ENCODE measurements at regions not wholly inside any gene's neighbourhood (a gene's known extent, or its start where the extent isn't known, plus 50 kb on each side); places are given as distances from the start of the nearest gene placed in this dataset.

DNA sequence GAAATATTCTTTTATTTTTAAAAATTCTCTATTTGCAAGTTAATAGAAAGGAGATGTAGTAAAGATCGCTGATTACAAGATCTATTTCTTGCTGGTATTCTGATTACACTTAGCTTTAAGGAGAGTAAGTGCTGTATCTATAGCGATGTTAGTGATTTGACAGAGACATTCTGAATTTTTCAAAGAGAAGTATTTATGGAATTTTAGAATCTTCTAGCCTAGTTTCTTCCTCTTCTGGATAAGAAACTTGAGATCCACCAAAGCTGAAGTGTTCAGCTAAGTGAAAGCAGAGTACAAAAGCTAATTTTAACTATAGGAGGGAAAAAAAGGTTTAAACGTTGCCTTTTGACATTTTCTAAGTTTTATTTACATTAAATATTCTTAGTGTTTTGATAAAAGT, 72.1 kb upstream of the RARB start:
- no peaks in the 10 kb centered on the region for H4K20me1 ChIP-seq (ENCODE audit: insufficient read depth, low read length)
- H3K4me1 ChIP-seq (ENCODE audit: low read length), result no peaks in the 10 kb centered on the region
- no peaks in the 10 kb centered on the region for H3K9me2 ChIP-seq (replicated peaks; ENCODE audit: insufficient read depth, low read length)
- no peak overlapping the region for H2AFZ ChIP-seq (ENCODE audit: low read length)
- TF ChIP-seq, protein P1, sequence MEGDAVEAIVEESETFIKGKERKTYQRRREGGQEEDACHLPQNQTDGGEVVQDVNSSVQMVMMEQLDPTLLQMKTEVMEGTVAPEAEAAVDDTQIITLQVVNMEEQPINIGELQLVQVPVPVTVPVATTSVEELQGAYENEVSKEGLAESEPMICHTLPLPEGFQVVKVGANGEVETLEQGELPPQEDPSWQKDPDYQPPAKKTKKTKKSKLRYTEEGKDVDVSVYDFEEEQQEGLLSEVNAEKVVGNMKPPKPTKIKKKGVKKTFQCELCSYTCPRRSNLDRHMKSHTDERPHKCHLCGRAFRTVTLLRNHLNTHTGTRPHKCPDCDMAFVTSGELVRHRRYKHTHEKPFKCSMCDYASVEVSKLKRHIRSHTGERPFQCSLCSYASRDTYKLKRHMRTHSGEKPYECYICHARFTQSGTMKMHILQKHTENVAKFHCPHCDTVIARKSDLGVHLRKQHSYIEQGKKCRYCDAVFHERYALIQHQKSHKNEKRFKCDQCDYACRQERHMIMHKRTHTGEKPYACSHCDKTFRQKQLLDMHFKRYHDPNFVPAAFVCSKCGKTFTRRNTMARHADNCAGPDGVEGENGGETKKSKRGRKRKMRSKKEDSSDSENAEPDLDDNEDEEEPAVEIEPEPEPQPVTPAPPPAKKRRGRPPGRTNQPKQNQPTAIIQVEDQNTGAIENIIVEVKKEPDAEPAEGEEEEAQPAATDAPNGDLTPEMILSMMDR (IDR thresholded peaks at IDR 0.05; ENCODE audit: low read length), result no peak
- no peak for TF ChIP-seq EZH2phosphoT487 (IDR thresholded peaks at IDR 0.05; ENCODE audit: low read length)
- TF ChIP-seq EZH2 (optimal IDR thresholded peaks at IDR 0.05; ENCODE audit: low read depth, low read length), result no peak
- H3K9ac ChIP-seq (ENCODE audit: low read length), result no peak overlapping the region
- no peaks in the 10 kb centered on the region for H3F3A ChIP-seq (ENCODE audit: insufficient read depth, low read length)
- H3K4me2 ChIP-seq (ENCODE audit: low read depth, low read length), result no peak overlapping the region
- no peaks in the 10 kb centered on the region for H3K79me2 ChIP-seq (ENCODE audit: low read length)
- H3K4me3 ChIP-seq (ENCODE audit: low read length), result no peak overlapping the region
- DNase-seq, result no peak
- no peaks in the 10 kb centered on the region for H3K9me3 ChIP-seq (replicated peaks; ENCODE audit: insufficient read depth, low read length)
- H3K27me3 ChIP-seq (replicated peaks; ENCODE audit: insufficient read depth, low read length), result no peaks in the 10 kb centered on the region
- no peaks in the 10 kb centered on the region for H3K36me3 ChIP-seq (replicated peaks; ENCODE audit: insufficient read depth, low read length)
- H3K27ac ChIP-seq (ENCODE audit: low read length), result no peak overlapping the region

- Histone ChIP-seq H3K79me2 (ENCODE audit: low read length) (no peaks in the 10 kb centered on the region), H3F3A (ENCODE audit: insufficient read depth, low read length) (no peaks in the 10 kb centered on the region), H3K9me3 (replicated peaks; ENCODE audit: insufficient read depth, low read length) (no peaks in the 10 kb centered on the region), H3K4me2 (ENCODE audit: low read depth, low read length) (no peak overlapping the region), H3K4me1 (ENCODE audit: low read length) (no peaks in the 10 kb centered on the region), H3K9ac (ENCODE audit: low read length) (no peak overlapping the region), H3K27ac (ENCODE audit: low read length) (no peak overlapping the region), H3K9me2 (replicated peaks; ENCODE audit: insufficient read depth, low read length) (no peaks in the 10 kb centered on the region), H4K20me1 (ENCODE audit: insufficient read depth, low read length) (no peaks in the 10 kb centered on the region), H2AFZ (ENCODE audit: low read length) (no peak overlapping the region), H3K27me3 (replicated peaks; ENCODE audit: insufficient read depth, low read length) (no peaks in the 10 kb centered on the region), H3K36me3 (replicated peaks; ENCODE audit: insufficient read depth, low read length) (no peaks in the 10 kb centered on the region), H3K4me3 (ENCODE audit: low read length) (no peak overlapping the region)
- no peak for DNase-seq
- TF ChIP-seq EZH2phosphoT487 (IDR thresholded peaks at IDR 0.05; ENCODE audit: low read length), result no peak
- TF ChIP-seq, protein P1 (IDR thresholded peaks at IDR 0.05; ENCODE audit: low read length), result no peak
- no peak for TF ChIP-seq EZH2 (optimal IDR thresholded peaks at IDR 0.05; ENCODE audit: low read depth, low read length)
These were observed 65.9 kb upstream of the RARB start for GRCh38 chr3:25362118-25362517.

GRCh38 chr3:25365636-25366035, 62.4 kb upstream of the RARB start:
- H3K79me2 ChIP-seq (ENCODE audit: low read length), result no peaks in the 10 kb centered on the region
- no peaks in the 10 kb centered on the region for H4K20me1 ChIP-seq (ENCODE audit: insufficient read depth, low read length)
- no peak overlapping the region for H3K27ac ChIP-seq (ENCODE audit: low read length)
- DNase-seq, result no peak
- H3F3A ChIP-seq (ENCODE audit: insufficient read depth, low read length), result no peaks in the 10 kb centered on the region
- TF ChIP-seq EZH2 (optimal IDR thresholded peaks at IDR 0.05; ENCODE audit: low read depth, low read length), result no peak
- TF ChIP-seq, protein P1 (IDR thresholded peaks at IDR 0.05; ENCODE audit: low read length), result no peak
- TF ChIP-seq EZH2phosphoT487 (IDR thresholded peaks at IDR 0.05; ENCODE audit: low read length), result no peak
- no peaks in the 10 kb centered on the region for H3K36me3 ChIP-seq (replicated peaks; ENCODE audit: insufficient read depth, low read length)
- no peaks in the 10 kb centered on the region for H3K9me3 ChIP-seq (replicated peaks; ENCODE audit: insufficient read depth, low read length)
- no peaks in the 10 kb centered on the region for H3K4me1 ChIP-seq (ENCODE audit: low read length)
- H3K4me3 ChIP-seq (ENCODE audit: low read length), result no peak overlapping the region
- no peak overlapping the region for H3K4me2 ChIP-seq (ENCODE audit: low read depth, low read length)
- H2AFZ ChIP-seq (ENCODE audit: low read length), result no peak overlapping the region
- no peaks in the 10 kb centered on the region for H3K27me3 ChIP-seq (replicated peaks; ENCODE audit: insufficient read depth, low read length)
- H3K9ac ChIP-seq (ENCODE audit: low read length), result no peak overlapping the region
- no peaks in the 10 kb centered on the region for H3K9me2 ChIP-seq (replicated peaks; ENCODE audit: insufficient read depth, low read length)
